CD4-positive, alpha-beta T cell treated with Interleukin-17A for 1 hour (primary cell): ENCODE measurements at regions not wholly inside any gene's neighbourhood (a gene's known extent, or its start where the extent isn't known, plus 50 kb on each side); places are given as distances from the start of the nearest gene placed in this dataset.

Experiments used
- DNase-seq: peaks from one replicate; pipeline ENCODE4 v3.0.0-alpha.2; 2020

DNA sequence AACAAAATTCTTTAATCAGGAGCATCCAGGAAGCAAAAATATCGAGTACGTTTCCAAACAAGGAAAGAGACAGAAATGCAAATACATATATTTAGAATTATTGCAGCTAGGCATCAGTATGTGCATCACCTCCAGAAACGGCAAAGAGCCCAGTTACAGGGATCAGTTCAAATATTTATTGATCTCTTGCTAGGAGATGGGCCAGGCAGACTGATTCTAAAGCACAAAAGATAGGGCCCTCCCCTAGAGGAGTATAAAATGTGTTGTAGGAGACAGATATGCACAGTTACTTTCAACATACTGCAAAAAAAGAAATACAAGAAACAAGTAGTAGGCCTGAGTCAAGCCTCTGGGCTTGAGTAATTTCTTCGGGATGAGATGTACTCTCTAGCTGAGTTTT lies 80.7 kb upstream of the NHSL1 start:
- no peak for DNase-seq

DNA sequence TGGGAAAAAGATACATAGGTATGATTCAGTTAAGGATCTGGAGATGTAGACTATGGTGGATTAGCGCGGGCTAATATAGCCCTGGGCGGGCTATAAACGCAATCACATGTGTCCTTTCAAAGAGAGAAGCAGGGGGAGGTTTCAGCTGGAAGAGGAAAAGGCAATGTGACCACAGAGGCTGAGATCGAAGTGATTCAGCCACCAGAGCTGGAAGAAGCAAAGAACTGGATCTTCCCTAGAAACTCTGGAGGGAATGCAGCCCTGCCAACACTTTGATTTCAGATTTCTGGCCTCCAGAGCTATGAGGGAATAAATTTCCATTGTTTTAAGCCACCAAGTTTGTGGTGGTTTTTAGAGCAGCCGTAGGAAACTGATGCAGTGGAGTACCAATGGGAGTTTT lies 81.5 kb upstream of the NHSL1 start:
- DNase-seq = no peak

DNA sequence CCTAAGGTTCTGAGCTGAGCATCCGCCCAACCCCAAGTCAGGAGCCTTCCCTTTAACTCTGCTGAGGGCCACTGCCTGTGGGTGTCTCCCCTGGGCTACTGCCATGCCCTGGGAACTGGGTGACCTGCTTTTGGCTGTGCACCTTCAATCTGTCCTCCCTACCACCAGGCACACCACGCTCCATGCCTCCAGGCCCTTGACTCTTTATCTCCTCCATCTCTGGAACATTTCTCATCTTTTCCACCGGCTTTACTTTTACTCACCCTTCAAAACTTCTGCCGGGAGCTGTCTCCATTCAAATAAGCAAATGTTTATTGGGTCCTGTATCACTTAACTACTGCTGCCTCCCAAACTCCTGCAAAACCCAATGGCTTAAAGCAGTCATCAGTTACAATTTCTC lies 83.3 kb upstream of the NHSL1 start:
- DNase-seq = no peak

DNA sequence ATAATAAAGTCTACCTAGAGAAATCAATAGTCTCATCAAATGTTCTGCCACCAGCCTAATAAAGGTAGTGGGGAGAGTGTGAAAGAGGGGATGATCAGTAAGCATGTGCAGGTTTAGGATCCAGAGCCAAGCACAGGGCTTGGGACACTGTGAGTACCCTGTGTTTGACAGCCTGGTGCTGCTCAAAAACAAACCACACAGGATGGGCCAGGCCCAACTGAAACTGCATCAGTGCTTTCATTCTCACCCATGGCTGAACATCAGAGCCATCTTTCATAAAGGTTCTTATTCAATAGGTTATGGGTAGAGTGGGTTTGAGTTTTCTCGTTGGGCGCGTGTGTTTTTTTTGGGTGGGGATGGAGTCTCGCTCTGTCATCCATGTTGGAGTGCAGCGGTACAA lies 87.3 kb upstream of the NHSL1 start:
- DNase-seq = no peak

DNA sequence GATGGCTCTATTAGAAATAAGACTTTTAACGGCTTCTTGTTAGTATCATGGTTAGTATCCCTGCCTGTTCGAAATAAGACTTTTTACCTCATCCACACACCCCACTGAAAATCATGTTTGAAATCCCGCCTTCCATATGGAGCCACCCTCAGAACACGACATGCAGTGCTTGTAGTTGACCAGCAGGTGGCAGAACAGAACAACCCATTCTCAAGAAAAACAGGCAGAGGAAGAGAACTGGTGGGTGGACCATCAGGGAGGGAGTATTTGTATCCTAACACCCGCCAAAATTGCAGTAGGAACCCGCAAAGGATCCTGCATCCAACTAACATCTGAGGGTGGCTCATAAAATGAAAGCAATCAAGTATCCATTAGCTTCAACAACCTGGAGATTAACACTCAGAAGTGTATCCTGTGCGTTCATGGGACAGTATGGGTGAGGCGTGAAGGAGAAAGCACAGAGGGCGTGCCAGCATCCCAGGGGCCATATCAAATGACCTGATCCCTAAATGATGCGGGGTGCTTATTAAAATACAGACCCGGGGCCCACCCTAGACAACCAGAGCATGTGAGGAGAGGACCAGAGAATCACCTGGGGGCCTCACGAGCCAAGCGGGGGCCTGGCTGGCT lies 89.6 kb upstream of the NHSL1 start:
- DNase-seq = peak; percentile 67

DNA sequence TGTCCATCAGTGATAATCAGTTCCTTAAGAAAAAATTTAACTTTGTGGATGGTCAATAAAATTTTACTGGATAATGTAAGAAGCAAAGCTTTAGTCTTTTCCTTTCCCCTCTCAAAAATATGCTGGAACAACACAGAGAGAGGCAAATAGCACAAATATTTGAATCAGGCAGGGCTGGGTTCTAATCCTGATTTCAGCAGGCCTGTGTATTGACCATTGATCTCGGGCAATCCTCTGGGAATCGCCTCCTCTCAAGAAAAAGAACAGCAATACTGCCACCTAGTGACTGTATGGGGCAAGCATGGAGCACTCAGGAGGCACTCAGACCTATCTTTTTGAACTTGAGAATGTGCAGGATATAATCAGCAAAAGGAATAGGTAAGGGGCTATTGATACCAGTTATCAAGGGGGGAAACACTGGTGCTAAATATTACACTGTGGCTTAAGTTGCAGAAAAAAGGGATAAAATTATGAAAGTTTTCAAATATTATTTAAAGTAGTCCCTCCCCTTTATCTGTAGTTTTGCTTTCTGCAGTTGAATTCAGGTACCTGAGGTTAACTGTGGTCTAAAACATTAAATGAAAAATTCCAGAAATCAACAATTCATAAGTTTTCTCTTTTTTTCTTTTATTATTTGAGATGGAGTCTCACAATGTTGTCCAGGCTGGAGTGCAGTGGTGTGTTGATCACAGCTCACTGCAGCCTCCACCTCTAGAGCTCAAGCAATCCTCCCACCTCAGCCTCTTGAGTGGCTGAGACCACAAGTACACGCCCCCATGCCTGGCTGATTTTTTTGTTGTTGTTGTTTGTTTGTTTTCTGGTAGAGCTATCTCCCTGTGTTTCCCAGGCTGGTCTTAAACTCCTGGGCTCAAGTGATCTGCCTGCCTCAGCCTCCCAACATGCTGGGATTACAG lies 91.8 kb upstream of the NHSL1 start:
- peak; percentile 55 for DNase-seq

DNA sequence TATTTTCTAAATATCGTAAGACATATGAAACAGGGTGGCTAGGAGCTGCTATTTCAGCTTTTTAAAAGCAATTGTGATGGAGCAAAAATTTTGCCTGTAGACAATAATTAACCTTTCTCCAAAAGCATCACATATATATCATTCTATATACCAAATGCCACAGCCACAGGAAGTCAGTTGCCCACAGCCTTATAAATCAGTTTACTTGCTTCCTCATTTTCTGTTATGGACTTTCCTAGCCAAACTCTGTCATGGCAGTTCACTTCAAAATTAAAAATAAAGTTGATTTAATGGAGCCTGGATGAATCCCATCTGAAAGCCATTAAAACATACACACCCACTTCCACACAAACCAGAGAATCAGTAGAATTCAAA lies 93.4 kb upstream of the NHSL1 start:
- DNase-seq = no peak

DNA sequence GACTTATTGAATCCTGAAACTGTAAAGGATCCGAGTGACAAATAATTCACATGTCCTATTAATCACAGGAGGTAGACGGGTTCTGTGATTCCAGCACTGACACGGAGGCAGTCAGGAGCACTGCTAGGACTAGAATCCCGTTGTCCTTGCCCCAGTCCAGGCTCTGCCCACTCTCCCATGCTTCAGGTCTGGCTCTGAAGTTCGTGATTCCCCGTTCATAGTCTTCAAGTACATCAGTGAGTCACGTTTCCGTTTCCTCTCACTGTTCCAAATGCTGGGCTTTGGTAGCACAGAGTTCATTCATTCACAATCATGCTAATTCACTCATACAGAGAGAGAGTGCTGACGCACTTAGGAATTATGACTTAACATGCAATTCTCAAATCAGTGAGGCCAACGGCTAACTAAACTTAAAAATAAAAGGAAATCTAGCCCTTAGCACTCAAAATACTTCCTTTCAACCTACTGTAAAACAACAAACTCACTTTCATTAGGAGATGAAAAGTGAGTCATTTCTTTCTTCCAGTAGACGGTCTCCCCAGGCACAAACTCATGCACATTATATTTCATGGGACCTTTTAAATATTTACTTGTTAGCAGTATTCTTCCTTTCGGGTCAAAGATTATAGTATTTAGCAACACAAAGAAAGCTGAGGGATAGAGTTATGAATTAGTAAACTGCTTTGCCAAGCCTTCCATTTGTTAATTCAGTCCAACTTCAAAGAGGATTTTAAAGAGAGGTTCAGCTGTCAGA lies 94.0 kb upstream of the NHSL1 start:
- DNase-seq = peak; percentile 41

DNA sequence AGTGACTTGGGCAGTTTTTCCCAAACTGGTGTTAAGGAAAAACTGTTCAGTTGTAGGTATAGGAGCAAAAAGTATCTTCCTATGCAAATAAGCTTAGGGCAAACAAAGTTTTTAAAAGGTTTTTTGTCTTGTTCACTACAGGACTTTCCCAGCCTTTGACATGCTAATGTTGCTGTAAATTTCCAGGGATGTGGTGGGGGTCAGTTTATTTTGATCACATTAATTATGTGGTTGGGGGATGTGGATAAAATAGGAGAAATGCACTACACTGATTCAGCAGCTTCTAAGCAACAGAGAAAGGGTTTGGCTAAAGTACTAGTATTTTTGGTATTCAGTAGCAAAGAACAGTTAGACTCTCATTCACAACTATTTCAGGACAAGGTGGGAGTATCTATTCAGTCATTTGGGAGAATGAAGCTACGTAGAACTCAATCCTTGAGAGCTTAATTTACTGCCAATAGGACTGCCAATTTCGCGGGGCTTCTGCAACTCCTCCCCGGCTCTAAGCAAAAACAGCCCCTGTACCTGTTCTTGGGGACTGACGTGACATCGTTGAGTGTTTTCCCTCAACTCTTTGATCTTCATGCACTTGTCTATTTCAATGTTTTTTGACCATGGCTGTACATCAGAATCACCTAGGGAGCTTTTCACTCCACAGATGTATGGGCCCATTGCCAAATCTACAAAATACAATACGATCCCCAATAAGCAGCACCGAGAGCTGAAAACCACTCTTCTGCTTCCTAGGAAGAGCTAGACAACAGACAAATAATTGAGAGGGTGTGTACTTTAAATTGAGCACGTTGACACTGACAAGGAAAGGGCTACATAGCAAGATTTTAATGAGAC lies 94.8 kb upstream of the NHSL1 start:
- no peak for DNase-seq

DNA sequence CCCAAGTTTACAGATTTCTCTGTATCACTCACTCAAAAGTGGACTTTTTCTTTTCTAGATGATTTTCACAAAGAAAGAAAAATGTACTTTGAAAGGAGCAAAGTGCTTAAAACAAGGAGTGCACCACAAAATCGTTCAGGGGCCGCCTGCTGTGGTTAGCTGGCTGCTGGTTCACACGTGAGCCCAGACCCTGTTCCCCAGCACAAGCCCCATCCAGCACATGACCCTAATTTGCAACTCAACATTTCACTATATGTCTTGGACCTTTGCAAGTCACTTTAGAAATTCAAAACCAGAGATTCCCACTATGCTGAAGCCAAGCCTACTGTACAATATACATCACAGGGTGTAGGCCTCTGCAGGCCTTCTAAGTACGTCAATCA lies 95.5 kb upstream of the NHSL1 start:
- no peak for DNase-seq

DNA sequence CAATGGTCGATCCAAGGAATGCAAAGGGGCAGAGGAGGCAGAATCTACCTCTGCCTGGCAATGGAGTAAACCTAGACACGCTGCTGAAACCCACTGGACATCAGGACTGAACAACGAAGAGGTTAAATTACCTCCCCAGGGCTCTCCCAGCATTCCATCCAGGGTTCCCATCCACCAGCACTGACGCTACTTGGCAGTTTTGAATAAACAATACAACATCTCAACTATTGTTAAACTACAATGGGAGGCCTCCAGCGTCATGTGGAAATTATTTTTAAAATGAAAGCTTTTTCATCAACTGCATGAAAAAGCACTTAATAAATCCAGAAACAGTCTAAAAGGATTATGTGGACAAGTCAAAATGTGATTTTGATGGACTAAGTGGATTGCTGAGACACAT lies 96.8 kb upstream of the NHSL1 start:
- DNase-seq = no peak

DNA sequence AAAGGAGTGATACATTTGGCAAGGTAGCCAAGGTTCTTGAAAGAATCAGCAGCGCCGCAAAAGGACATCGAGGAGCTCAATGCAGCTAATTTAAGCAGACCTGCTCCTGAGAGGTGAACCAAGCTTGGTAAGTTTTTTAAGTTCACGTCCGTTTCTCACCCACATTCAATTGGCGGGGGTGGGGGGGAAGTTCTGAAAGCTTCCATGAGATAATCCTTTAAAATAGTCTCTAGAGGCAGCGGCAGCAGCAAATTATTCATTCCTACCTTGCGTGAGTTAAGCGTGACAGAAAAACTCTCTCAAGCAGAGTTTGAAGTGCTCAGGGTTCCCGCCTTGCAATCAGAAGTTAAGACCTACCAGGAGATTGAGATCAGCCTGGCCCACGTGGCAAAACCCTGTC lies 97.3 kb upstream of the NHSL1 start:
- DNase-seq = no peak

DNA sequence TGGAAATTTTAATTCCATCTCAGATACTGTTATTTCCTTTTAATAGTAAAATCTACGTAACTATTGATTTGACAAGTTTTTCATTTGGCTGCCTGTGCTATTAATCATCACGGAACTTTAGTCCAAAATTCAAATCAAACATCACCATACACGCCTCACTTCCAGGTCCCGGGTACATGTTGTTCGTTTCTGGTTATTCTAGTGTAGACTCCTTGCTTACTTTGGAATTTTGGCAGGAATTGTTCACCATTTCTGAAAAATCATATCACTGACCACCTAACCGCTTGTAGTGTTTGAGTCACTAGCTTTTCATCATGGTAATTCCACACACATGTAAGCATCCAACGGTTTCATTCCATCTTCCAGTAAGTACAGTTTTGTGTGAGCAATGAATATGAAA lies 98.0 kb upstream of the NHSL1 start:
- DNase-seq = no peak

DNA sequence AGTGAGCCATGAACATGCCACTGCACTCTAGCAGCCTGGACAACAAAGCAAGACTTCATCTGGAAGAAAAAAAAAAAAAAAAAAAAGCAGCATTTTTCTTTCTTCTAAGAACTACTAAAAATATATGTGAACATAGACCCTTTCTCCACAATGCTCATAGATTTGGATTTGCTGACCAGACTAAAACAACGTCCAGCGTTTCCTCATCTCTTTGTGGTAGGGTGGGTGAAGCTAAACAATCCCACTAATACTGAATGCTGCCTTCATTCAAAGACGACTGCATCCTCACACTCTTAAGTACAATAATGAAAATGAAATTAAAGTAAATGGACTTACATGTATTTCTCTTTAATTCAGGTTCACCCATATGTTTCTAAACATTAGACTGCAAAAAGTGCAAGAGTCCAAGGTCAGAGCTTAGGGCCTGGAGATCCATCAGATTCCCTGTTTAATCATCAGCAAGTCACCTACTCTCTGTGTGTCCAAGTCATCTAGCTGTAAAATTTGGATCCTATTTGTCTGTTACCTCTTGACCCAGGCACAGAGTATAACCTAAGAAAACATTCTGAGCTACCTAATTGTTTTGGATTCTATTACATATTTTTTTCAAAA lies 99.4 kb upstream of the NHSL1 start:
- no peak for DNase-seq

DNA sequence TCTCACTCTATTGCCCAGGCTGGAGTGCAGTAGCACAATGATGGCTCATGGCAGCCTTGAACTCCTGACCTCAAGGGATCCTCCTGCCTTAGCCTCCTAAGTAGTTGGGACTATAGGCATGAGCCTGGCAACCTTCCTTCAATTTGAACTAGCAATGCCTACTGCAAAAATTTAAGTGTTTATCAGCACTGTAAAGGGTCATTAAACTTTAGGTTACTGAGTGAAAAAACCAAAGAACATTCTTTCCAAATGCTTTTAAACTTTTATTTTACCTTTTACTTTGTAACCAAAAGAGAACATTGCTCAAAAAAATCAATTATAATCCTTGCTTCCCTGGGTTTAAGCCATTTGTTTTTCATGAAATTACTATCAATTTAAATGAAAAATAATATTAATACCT lies 101.0 kb upstream of the NHSL1 start:
- DNase-seq = no peak

DNA sequence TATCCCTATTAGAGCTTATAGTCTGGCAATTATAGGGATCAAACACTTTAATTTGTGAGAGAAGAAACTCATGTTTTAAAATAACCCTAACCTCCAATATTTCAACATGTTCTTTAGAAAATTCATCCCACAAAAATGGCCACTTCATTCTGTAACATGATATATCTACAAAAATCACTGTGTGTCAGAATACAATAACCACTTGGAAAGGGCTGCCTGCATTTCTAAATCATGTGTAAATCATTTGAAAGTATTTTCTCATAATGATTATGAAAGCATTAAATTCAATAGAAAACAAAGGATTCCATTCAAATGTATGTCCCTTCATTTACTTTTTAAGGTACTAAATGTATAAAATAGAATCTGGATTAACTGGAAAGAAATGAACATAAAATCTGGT lies 101.4 kb upstream of the NHSL1 start:
- no peak for DNase-seq

DNA sequence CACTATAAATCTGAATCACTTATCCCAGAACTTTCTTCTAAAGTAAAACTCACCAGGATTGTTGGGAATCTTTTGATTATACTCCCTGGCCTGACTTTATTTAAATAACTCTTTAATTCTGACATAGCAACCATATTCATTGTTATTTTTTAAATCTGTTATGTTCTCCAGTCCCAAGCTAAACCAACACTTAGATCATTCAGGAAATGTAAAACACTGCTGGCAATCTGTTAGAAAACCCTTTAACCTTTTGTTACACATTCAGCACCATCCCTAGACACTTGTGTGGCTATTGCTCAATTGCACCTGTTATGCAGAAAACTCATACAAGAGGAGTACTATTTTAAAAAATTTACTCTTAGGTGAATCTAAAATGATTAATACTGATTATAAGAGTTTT lies 101.8 kb upstream of the NHSL1 start:
- DNase-seq = no peak

DNA sequence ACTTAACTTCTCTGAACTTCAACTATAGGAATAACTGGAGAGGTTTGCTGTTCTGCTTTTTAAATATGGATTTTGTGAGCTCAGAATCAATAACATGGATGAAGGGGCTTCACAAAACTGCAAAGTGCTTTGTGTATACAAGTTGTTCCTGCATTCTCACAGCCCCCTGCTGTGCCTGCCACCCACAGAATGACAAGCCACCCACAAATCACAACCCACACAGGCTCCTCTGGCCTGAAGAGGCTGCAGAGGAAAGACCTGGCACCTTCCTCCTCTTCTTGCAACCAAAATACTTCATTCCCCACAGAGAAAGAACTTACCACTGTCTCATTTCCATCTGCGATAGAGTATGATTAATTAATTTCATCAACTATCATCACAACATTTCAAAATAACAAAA lies 106.7 kb upstream of the NHSL1 start:
- DNase-seq = no peak

DNA sequence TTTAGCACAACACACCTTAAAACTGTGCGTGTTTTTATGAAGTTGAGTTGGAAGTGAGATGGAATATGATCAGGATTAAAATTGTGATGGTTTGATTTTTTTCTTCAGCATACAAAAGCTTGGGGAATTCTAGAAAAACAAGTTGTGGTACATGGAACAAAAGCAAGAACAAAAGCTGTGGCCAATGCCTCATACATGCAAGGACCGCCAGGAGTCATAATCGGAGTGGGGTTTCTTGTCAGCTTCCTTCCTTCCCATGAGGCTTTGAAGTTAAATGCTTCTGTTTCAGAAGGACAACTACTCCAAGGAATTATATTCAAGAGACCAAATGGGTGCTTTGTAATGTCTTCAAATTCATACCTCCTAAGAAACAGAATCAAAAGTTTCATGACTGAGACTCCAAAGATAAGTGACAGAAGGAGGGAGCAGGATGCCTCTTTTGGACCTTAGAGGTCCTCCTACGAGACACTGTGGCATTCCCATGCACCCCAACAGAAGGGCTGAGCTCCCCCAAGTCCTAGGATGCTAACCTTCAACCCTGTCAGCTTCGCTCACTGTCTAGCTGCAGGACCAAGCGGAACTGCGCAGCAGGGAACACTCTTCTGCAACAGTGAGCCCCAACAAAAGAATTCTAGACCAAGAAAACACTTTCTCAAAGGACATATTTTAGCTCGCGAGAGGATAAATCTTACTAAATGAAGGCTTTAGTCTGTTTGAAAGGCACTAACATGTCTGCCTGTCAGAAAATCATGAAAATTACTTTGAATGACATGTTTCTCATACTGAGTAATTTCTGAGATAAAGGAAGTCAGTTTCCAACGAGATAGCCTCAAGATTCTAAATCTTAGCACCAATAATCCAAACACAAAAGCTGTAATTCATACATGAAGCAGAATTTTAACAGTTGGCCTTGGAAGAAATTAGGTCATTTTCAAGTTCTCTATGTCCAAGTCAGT lies 108.5 kb upstream of the NHSL1 start:
- DNase-seq = no peak

DNA sequence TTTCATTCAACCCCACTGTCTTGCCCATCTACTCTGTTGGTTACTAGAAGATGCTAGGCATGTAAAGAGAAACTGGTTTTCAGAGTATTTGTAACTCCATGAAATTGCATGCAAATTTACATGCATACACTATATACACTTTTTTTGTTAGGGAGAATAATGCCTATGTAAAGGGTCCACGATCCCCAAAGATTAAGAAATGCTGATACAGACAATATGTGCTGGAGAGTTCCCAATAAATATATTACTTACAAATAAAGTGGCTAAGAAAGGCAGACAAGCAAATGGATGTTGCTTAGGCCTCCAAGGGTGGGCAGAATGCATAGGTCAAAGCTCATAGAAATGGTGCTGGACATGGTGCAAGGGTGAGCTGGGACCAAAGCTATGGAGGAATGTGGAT lies 109.6 kb upstream of the NHSL1 start:
- DNase-seq = no peak

DNA sequence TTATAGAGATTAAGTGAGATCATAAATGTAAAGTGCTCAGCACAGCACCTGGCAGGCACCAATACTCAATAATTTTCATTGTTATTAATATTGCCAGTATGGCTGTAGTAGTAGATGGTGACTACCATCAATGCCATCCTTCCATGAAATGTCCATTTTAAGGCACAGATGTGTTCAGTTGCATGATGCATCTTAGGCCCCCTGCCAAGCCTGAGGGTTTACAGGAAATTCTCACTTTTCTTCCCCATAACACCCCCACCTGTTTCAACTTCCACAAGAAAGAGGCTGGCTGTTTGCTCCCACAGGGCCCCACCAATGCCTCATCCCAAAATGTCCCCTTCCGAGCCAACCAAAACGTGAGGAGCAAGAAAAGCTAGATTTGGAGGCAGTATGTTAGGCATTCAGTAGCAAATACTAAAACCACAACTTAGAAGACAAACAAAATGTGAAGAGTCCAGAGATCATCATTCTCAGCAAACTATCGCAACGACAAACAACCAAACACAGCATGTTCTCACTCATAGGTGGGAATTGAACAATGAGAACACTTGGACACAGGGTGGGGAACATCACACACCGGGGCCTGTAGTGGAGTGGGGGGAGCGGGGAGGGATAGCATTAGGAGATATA lies 110.6 kb upstream of the NHSL1 start:
- DNase-seq = no peak
